ENCODE measurements at regions not wholly inside any gene's neighbourhood (a gene's known extent, or its start where the extent isn't known, plus 50 kb on each side); places are given as distances from the start of the nearest gene placed in this dataset.
A peak's percentile ranks its signal among the peaks of the same experiment; 100 is the strongest.

DNA sequence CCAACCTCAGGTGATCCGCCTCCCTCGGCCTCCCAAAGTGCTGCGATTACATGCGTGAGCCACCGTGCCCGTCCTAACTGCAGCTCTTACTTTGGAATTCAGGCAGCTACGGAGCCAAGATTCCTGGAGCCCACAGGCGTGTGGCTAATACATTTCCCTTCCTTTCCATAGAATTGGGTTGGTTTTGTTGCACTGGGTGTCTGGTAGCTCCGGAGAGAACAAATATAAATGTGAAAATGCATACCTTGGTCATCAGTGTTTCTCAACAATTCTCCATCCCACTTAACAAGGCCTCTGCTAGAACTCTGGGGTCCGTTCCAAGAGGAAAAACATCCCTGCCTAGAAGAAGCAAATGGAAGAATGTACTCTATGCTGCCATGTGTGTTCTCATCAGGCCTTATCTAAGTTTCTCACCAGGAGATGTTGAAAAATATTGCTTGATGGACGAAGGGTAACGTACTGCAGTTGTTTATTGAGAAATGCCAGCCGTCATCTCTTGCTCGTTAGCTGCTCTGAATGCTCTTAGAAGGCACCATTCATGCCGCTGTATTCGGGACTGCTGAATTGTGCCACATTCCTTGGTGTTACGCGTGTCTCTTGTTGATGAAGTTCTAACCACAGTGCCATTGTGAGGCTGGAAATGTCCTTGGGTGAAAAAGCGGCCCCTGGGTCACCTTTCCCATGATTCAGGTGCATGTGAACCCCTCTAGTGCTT lies 50.5 kb upstream of the CD99 start:
- no peak for DNase-seq (ENCODE audit: low read depth)

DNA sequence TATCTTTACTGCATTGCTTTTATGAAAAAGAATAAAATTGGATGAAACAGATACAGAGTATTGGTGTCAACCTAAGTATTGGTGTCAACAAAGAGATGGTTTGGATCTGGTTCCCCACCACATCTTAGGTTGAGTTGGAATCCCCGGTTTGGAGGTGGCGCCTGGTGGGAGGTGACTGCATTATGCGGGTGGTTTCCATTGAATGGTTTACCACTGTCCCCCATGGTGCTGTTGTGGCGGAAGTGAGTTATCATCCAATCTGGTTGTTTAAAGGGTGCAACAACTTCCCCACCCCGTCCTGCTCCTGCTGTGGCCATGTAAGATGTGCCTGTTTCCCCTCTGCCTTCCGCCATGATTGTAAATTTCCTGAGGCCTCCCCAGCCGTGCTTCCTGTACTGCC lies 52.8 kb upstream of the CD99 start:
- DNase-seq (ENCODE audit: low read depth) = no peak

DNA sequence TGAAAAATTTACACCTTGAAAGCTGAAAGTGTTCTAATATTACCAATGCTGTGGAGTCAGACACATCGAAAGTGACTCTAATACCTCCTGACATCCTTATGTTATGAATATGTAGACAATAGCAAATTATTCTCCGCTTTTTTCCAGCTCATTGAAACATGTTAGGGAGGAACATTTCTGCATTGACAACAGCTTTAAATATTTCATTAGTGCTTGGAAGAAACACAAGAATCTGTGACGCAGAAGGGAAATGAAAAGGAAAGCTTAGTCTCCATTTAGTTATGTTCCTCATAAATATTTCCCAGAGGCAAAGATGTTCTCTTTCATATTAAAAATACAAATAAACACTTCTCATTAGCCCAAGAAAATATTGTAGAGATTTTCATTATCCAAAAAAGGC lies 55.8 kb upstream of the CD99 start:
- DNase-seq (ENCODE audit: low read depth) = no peak

DNA sequence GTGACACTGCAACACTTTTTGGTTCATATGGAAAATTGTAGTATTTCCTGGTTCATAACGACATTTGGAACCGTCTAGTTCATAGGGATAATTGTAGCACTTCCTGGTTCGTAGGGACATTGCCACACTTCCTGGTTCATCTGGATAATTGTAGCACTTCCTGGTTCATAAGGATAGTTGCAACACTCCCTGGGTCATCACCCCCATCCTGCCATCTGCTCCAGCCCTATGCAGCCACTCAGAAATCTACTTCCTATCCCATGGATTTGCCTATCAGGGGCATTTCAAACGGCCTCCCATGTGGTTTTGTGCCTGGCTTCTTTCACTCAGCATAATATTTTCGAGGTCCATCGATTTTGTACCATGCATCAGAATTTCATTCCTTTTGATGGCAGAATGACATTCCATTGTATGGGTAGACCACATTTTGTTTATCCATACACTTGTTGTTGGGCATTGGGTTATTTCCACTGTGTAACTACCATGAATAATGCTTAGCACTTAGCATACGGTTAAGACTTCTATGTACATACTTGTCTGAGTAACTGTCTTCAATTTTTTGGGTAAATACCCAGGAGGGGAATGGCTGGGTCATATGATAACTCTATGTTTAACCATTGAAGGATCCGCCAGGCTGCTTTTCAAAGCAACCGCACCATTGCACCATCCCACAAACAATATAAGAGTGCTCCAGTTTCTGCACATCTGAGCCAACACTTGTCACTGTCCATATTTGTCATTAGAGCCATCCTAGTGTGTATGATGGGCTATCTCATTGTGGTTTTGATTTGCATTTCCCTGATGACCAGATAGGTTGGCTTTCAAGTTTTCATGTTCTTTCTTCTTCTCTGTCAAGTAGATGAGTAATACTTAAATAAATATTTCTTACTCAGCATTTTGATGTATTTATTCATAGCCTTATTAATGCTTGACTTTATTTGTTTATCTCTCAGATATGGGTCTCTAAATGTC lies 58.3 kb upstream of the CD99 start:
- DNase-seq (ENCODE audit: low read depth) = no peak

DNA sequence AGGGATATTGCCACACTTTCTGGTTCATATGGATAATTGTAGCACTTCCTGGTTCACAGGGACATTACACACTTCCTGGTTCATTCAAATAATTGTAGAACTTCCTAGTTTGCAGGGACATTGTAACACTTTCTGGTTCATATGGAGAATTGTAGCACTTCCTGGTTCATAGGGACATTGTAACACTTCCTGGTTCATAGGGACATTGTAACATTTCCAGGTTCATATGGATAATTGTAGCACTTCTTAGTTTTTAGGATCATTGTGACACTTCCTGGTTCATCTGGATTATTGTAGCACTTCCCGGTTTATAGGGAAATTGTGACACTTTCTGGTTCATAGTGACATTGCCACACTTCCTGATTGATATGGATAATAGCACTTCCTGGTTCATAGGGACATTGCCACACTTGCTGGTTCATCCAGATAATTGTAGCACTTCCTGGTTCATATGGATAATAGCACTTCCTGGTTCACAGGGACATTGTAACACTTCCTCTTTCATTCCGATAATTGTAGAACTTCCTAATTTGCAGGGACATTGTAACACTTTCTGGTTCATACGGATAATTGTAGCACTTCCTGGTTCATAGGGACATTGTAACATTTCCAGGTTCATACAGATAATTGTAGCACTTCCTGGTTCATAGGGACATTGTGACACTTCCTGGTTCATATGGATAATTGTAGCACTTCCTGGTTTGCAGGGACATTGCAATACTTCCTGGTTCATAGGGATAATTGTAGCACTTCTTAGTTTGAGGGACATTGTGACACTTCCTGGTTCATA lies 59.2 kb upstream of the CD99 start:
- DNase-seq (ENCODE audit: low read depth) = no peak

DNA sequence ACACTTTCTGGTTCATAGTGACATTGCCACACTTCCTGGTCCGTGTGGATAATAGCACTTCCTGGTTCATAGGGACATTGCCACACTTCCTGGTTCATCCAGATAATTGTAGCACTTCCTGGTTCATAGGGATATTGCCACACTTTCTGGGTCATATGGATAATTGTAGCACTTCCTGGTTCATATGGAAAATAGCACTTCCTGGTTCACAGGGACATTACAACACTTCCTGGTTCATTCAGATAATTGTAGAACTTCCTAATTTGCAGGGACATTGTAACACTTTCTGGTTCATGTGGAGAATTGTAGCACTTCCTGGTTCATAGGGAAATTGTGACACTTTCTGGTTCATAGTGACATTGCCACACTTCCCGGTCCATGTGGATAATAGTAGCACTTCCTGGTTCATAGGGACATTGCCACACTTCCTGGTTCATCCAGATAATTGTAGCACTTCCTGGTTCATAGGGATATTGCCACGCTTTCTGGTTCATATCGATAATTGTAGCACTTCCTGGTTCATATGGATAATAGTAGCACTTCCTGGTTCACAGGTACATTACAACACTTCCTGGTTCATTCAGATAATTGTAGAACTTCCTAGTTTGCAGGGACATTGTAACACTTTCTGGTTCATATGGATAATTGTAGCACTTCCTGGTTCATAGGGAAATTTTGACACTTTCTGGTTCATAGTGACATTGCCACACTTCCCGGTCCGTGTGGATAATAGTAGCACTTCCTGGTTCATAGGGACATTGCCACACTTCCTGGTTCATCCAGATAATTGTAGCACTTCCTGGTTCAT lies 60.0 kb upstream of the CD99 start:
- peak; percentile 31 for DNase-seq (ENCODE audit: low read depth)

DNA sequence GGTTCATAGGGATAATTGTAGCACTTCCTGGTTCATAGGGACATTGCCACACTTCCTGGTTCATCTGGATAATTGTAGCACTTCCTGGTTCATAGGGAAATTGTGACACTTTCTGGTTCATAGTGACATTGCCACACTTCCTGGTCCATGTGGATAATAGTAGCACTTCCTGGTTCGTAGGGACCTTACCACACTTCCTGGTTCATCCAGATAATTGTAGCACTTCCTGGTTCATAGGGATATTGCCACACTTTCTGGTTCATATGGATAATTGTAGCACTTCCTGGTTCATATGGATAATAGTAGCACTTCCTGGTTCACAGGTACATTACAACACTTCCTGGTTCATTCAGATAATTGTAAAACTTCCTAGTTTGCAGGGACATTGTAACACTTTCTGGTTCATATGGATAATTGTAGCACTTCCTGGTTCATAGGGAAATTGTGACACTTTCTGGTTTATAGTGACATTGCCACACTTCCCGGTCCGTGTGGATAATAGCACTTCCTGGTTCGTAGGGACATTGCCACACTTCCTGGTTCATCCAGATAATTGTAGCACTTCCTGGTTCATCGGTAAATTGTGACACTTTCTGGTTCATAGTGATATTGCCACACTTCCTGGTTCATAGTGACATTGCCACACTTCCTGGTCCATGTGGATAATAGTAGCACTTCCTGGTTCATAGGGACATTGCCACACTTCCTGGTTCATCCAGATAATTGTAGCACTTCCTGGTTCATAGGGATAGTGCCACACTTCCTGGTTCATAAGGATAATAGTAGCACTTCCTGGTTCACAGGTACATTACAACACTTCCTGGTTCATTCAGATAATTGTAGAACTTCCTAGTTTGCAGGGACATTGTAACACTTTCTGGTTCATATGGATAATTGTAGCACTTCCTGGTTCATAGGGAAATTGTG lies 60.8 kb upstream of the CD99 start:
- DNase-seq (ENCODE audit: low read depth) = peak; percentile 35

DNA sequence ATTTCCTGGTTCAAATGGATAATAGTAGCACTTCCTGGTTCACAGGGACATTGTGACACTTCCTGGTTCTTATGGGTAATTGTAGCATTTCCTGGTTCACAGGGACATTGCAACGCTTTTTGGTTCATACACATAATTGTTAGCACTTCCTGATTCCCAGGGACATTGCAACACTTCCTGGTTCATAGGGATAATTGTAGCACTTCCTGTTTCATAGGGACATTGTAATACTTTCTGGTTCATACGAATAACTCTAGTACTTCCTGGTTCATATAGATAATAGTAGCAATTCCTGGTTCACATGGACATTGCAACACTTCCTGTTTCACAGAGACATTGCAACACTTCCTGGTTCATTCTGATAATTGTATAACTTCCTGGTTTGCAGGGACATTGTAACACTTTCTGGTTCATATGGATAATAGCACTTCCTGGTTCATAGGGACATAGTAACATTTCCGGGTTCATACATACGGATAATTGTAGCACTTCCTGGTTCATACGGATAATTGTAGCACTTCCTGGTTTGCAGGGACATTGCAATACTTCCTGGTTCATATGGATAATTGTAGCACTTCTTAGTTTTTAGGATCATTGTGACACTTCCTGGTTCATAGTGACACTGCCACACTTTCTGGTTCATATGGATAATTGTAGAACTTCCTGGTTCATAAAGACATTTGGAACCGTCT lies 61.6 kb upstream of the CD99 start:
- no peak for DNase-seq (ENCODE audit: low read depth)

DNA sequence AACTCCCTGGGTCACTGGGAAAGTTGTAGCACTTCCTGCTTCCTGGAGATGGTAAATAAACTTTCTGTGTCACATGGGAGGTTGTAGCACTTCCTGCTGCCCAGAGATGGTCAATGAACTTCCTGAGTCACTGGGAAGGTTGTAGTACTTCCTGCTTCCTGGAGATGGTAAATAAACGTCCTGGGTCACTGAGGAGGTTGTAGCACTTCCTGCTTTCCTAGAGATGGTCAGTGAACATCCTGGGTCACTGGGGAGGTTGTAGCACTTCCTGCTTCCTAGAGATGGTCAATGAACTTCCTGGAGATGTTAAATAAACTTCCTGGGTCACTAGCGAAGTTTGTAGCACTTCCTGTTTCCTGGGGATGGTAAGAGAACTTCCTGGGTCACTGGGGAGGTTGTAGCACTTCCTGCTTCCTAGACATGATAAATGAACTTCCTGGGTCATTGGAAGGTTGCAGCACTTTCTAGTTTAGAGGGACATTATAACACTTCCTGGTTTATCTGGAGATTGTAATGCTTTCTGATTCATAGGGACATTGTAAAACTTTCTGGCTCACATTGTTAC lies 62.3 kb upstream of the CD99 start:
- no peak for DNase-seq (ENCODE audit: low read depth)

DNA sequence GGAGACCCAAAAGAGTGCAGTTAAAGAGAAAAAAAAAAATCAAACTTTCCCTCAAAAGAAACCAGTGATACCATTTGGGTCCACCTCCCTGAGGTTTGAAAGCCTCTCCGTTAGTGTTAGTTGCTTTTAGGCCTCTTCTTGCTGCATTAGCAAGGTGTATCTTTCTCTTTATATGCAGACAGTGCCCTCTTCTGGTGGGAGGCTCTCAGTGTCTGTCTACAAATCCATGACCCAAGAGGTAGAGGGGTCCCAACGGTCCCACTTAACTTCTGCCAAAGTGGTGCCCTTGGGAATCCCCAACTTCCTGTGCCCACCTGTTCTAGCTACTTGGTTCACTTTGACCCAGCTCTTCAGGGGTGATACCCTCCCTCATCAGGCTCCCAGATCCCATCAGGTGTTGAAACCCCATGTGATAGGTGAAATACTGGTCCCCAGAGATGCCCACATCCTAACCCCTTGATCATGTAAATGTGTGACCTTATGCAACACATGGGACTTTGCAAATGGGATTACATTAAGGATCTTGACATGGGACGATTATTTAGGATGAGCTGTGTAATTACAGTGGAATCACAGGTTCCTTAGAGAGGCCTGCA lies 63.7 kb upstream of the CD99 start:
- no peak for DNase-seq (ENCODE audit: low read depth)

DNA sequence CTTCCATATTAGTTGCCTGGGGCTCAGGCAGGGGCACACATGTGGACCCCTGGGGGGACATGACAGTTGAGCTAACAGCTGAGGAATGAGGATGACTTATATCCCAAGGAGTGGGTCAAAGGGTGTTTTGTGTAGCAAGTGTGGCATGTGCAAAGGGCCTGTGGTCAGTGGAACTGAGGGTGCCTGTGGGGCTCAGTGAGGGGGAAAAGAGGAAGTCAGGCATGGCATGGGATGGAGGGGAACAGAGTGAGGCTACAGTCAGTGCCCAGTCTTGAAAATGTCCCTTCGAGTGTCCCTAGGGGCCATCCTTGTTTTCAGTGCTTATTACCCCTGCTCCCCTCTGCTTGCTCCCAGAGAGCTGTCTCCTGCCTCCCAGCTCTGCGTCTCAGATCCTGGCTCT lies 64.3 kb upstream of the CD99 start:
- DNase-seq (ENCODE audit: low read depth) = no peak

DNA sequence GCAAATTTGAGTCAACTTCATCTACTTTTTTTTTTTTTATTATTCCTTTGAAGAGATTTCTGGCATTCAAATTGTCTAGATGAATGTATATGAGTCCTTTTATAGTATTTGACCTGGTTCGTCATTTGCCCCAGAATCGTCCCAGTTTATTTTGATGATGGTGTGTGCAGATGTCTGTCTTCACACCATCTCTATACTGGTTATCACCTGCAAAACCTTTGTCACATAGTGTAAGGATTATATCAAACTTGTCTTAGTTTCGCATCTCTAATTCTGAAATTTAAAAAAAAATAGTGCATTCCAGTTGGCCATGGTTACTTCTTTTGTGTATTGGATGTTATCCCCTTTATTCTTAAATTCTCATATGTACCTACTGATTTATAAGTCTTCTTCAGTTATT lies 70.5 kb upstream of the CD99 start:
- no peak for DNase-seq (ENCODE audit: low read depth)

DNA sequence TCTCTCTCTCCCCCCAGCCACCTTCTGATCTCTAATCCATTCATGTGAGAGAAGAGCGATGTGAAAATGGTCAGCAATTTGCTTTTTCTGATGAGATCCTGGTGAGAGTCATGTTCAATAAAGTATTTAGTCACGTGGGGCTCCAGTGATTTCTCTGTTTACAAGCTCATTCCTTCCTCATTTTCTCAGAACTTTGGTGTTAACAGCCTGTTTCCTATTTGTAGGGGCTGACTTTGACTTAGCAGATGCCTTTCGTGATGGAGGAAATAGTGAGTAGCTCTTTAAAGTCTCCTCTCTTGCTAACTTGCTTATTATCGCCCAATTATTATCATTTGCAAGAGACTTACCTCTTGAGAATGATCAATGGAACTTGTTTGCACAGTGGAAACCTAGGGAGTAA lies 72.6 kb upstream of the CD99 start:
- DNase-seq (ENCODE audit: low read depth) = no peak

DNA sequence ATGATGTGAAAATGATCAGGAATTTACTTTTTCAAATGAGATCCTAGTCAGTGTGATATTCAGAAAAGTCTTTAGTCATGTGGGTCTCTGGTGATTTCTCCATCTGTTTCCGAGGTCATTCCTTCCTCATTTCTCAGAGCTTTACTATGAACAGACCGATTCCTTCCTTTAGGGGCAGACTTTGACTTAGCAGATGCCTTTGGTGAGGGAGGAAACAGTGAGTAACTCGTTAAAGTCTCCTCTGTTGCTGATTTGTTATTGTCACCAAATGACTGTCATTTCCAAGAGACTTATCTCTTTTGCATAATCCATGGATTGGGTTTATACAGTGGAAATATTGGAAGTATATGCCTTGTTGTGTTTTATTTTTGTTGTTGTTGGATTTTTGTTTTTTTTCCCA lies 76.2 kb upstream of the CD99 start:
- no peak for DNase-seq (ENCODE audit: low read depth)

DNA sequence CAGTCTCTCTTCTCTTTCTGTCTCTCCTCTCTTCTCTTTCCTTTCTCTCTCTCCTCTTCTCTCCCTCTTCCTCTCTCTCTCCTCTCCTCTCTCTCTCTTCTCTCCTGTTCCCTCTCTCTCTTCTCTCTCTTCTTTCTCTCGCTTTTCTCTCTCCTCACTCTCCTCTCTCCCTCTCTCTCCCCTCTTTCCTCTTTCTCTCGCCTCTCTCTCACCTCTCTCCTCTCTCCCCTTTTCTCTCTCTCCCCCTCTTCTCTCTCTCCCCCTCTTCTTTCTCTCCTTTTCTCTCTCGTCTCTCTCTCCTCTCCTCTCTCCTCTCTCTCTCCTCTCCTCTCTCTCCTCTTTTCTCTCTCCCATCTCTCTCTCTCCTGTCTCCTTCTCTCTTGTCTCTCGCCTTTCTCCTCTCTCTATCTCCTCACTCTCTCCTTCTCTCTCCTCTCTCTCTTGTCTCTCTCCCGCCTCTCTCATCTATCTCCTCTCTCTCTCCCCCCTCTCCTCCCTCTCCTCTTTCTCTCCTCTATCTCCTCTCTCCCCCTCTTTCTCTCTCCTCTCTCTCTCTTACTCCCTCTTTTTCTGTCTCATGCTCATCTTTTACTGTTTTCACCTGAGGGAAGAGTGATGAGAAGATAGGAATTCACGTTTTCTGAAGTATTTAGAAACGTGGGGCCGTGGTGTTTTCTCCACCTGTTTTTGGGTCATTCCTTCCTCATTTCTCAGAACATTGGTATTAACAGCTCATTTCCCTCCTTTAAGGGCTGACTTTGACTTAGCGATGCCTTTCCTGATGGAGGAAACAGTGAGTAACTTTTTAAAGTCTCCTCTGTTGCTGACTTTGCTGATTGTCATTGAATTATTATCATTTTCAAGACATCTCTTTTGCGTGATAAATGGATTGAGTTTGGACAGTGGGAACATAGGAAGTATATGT lies 80.6 kb upstream of the CD99 start:
- DNase-seq (ENCODE audit: low read depth) = no peak

DNA sequence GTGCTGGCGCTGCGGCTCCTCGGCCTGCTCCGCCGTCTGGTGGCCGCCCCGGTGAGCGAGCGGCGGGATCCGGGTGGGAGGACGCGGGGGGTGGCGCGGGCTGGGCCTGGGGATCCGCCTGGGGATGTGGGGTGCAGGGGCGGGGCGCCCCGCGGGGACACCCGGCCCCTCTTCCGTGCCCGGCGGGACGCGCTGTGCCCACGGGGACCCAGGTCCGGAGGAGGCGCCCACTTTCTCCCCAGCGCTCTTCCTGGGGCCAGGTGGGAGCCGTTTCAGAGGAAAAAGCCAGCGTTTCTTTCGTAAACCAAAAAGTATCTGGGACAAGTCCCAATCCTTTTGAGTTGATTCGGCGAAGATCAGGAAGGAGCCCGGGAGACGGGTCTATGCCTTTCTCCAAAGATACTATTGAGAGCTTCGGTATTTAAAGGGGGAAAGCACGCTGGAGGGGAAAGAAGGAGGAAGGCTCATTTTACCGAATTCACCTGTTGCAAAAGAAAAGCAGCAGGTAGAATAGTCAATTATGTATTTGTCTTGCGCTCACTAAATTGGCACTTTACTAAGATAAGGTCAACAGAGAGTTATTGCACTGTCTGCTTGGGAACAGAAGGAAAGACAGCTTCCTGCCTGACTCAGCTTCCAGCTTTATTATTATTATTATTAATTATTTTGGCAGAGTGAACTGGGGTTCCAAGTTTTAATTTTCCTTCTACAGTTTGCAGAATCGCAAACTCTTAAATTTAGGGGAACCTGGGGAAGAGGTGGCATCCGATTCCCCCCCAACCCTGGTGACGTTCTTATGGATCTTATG lies 81.5 kb upstream of the CD99 start:
- no peak for DNase-seq (ENCODE audit: low read depth)

All from activated T-cell treated with anti-CD3 and anti-CD28 coated beads for 24 hours (primary cell).